ENCODE measurements at regions not wholly inside any gene's neighbourhood (a gene's known extent, or its start where the extent isn't known, plus 50 kb on each side); places are given as distances from the start of the nearest gene placed in this dataset.

GRCh38 chr6:18962361-18962905, 575.3 kb downstream of the RNF144B start:
- DNase-seq (ENCODE audit: low spot score), result no peak

GRCh38 chr6:18963439-18963838, 576.3 kb downstream of the RNF144B start:
- DNase-seq (ENCODE audit: low spot score), result no peak

- DNase-seq (ENCODE audit: low spot score), result no peak
Measured at GRCh38 chr6:18973251-18973650, 586.1 kb downstream of the RNF144B start.

- no peak for DNase-seq (ENCODE audit: low spot score)
Measured at GRCh38 chr6:18976091-18976490, 588.9 kb downstream of the RNF144B start.

- DNase-seq (ENCODE audit: low spot score), result no peak
Measured at GRCh38 chr6:18976966-18977365, 589.8 kb downstream of the RNF144B start.

- DNase-seq (ENCODE audit: low spot score), result no peak
Measured at GRCh38 chr6:18978337-18979128, 591.4 kb downstream of the RNF144B start.

- no peak for DNase-seq (ENCODE audit: low spot score)
Measured at GRCh38 chr6:18985061-18985460, 597.9 kb downstream of the RNF144B start.

GRCh38 chr6:18985996-18986395, 598.8 kb downstream of the RNF144B start:
- DNase-seq (ENCODE audit: low spot score), result no peak

- DNase-seq (ENCODE audit: low spot score), result no peak
Measured at GRCh38 chr6:18988636-18989035, 601.5 kb downstream of the RNF144B start.

GRCh38 chr6:18990059-18990978, 603.2 kb downstream of the RNF144B start:
- peak; percentile 60 for DNase-seq (ENCODE audit: low spot score)

GRCh38 chr6:18997375-18997826, 610.3 kb downstream of the RNF144B start:
- peak; percentile 68 for DNase-seq (ENCODE audit: low spot score)

GRCh38 chr6:19002976-19003560, 615.9 kb downstream of the RNF144B start:
- no peak for DNase-seq (ENCODE audit: low spot score)

- no peak for DNase-seq (ENCODE audit: low spot score)
Measured at GRCh38 chr6:19004176-19004575, 617.0 kb downstream of the RNF144B start.

- no peak for DNase-seq (ENCODE audit: low spot score)
Measured at GRCh38 chr6:19009769-19010168, 622.6 kb downstream of the RNF144B start.

- no peak for DNase-seq (ENCODE audit: low spot score)
Measured at GRCh38 chr6:19013026-19013705, 626.0 kb downstream of the RNF144B start.

- peak; percentile 35 for DNase-seq (ENCODE audit: low spot score)
Measured at GRCh38 chr6:19024737-19025136, 637.6 kb downstream of the RNF144B start.

- no peak for DNase-seq (ENCODE audit: low spot score)
Measured at GRCh38 chr6:19028201-19028600, 641.1 kb downstream of the RNF144B start.

GRCh38 chr6:19032591-19033295, 645.6 kb downstream of the RNF144B start:
- no peak for DNase-seq (ENCODE audit: low spot score)

GRCh38 chr6:19033683-19034082, 646.5 kb downstream of the RNF144B start:
- no peak for DNase-seq (ENCODE audit: low spot score)

- no peak for DNase-seq (ENCODE audit: low spot score)
Measured at GRCh38 chr6:19034986-19035385, 647.8 kb downstream of the RNF144B start.

All from GM03348 (cell line).